ENCODE measurements at regions not wholly inside any gene's neighbourhood (a gene's known extent, or its start where the extent isn't known, plus 50 kb on each side); places are given as distances from the start of the nearest gene placed in this dataset.

- peak; percentile 64 for DNase-seq (ENCODE audit: low spot score)
These were observed 53.1 kb upstream of the CACNA1E start for GRCh38 chr1:181430015-181430885.
